Trophoblast cell (in vitro differentiated cells and primary cell): ENCODE measurements at regions not wholly inside any gene's neighbourhood (a gene's known extent, or its start where the extent isn't known, plus 50 kb on each side); places are given as distances from the start of the nearest gene placed in this dataset.

Experiments
- DNase-seq, 2 donors: peaks; one replicate each; pipeline ENCODE4 v3.0.0-alpha.2; 2016
- H2AFZ ChIP-seq: 2 replicates; pipeline ENCODE4 v1.6.1; 2013; ENCODE audit warnings: low read length, moderate library complexity, mild to moderate bottlenecking; ENCODE audit not compliant: insufficient read depth, poor library complexity
- H2AK5ac ChIP-seq: 2 replicates; pipeline ENCODE4 v1.6.1; 2013; ENCODE audit warnings: mild to moderate bottlenecking, low read length
- H2BK120ac ChIP-seq: 2 replicates; pipeline ENCODE4 v1.6.1; 2013; ENCODE audit warnings: low read length, mild to moderate bottlenecking, moderate library complexity; ENCODE audit not compliant: insufficient read depth, poor library complexity
- H2BK12ac ChIP-seq: 2 replicates; pipeline ENCODE4 v1.6.1; 2013; ENCODE audit warnings: mild to moderate bottlenecking, low read length, moderate library complexity
- H2BK5ac ChIP-seq: 2 replicates; pipeline ENCODE4 v1.6.1; 2013; ENCODE audit warnings: low read length, low read depth, moderate library complexity, mild to moderate bottlenecking; ENCODE audit not compliant: poor library complexity
- H3K14ac ChIP-seq: 2 replicates; pipeline ENCODE4 v1.6.1; 2013; ENCODE audit warnings: mild to moderate bottlenecking, low read length
- H3K18ac ChIP-seq: 2 replicates; pipeline ENCODE4 v1.6.1; 2013; ENCODE audit warnings: mild to moderate bottlenecking, low read length
- H3K23ac ChIP-seq: 2 replicates; pipeline ENCODE4 v1.6.1; 2013; ENCODE audit warnings: low read length
- H3K27ac ChIP-seq: 2 replicates; pipeline ENCODE4 v1.5.1; 2013; ENCODE audit warnings: low read depth, mild to moderate bottlenecking, inconsistent platforms, low read length, moderate library complexity
- H3K27me3 ChIP-seq: 2 replicates; pipeline ENCODE4 v1.6.1; 2013; ENCODE audit warnings: inconsistent platforms, mild to moderate bottlenecking, low read length, moderate library complexity; ENCODE audit not compliant: insufficient read depth
- H3K36me3 ChIP-seq, 2 experiments: 1 replicate in 1 of 2; 2 replicates in 1 of 2; pipeline ENCODE4 v1.6.1; 2013; ENCODE audit warnings: low read length in 2 of 2, mild to moderate bottlenecking in 2 of 2, moderate library complexity in 1 of 2; ENCODE audit not compliant: insufficient read depth in 2 of 2, control insufficient read depth in 1 of 2
- H3K4ac ChIP-seq: 2 replicates; pipeline ENCODE4 v1.6.1; 2013; ENCODE audit warnings: low read depth, mild to moderate bottlenecking, low read length, moderate library complexity
- H3K4me1 ChIP-seq, 2 experiments: 1 replicate in 1 of 2; 2 replicates in 1 of 2; pipeline ENCODE4 v1.6.1; 2013; ENCODE audit warnings: low read length in 2 of 2, mild to moderate bottlenecking in 2 of 2, moderate library complexity in 1 of 2; ENCODE audit not compliant: insufficient read depth in 2 of 2, control insufficient read depth in 1 of 2
- H3K4me2 ChIP-seq: 2 replicates; pipeline ENCODE4 v1.6.1; 2013; ENCODE audit warnings: inconsistent platforms, mild to moderate bottlenecking, low read length, moderate library complexity
- H3K4me3 ChIP-seq: 2 replicates; pipeline ENCODE4 v1.5.1; 2013; ENCODE audit warnings: mild to moderate bottlenecking, low read depth, low read length, inconsistent platforms
- H3K79me1 ChIP-seq: one replicate; pipeline ENCODE4 v1.6.1; 2013; ENCODE audit warnings: low read length
- H3K79me2 ChIP-seq: 2 replicates; pipeline ENCODE4 v1.6.1; 2013; ENCODE audit warnings: low read length, mild to moderate bottlenecking; ENCODE audit not compliant: control insufficient read depth, insufficient read depth, poor library complexity
- H3K9ac ChIP-seq: 2 replicates; pipeline ENCODE4 v1.6.1; 2013; ENCODE audit warnings: mild to moderate bottlenecking, low read length
- H3K9me3 ChIP-seq: 2 replicates; pipeline ENCODE4 v1.6.1; 2013; ENCODE audit warnings: low read depth, mild to moderate bottlenecking, control low read depth, inconsistent platforms, low read length; ENCODE audit not compliant: insufficient read depth
- H4K12ac ChIP-seq: 2 replicates; pipeline ENCODE4 v1.6.1; 2013; ENCODE audit warnings: low read depth, mild to moderate bottlenecking, low read length, moderate library complexity
- H4K8ac ChIP-seq: 2 replicates; pipeline ENCODE4 v1.6.1; 2013; ENCODE audit warnings: low read depth, mild to moderate bottlenecking, low read length, moderate library complexity
- H4K91ac ChIP-seq: one replicate; pipeline ENCODE4 v1.6.1; 2013; ENCODE audit warnings: low read depth, mild to moderate bottlenecking, low read length, moderate library complexity
- WGBS: extraction: QIAGEN DNeasy Blood & Tissue Kit; methylation state at CpG from one replicate; pipeline ENCODE4 v1.1.7; 2013; ENCODE audit warnings: missing lambda C conversion rate; ENCODE audit not compliant: insufficient read length, insufficient coverage; ENCODE audit errors: extremely low coverage; 5-methylcytosine and 5-hydroxymethylcytosine counted together

DNA sequence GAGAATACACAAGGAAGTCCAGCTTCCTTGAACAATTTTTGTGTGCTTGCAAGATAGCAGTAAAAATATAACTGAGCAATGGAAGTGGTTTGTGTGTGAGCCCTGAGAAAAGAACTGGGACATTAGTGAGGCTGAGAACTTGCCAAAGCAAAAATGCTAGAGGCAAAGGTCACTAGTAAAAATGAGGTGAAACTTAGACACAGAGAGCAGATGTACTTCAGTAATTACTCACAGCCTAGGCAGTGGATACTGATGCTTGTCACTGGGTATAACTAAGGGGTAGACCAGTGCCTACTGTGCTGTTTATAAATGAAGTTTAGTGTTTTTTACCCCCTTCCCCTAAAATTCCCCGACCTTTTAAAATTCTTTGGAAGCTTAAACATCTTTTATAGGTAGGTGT lies 450.1 kb downstream of the LPIN1 start:
- Histone ChIP-seq H2AFZ (no peak overlapping the region), H2BK120ac (no peak overlapping the region), H3K79me2 (no peaks in the 10 kb centered on the region), H3K4me1 (peaks cover 0 to 2% of the 10 kb centered on the region in 2 experiments), H3K9me3 (peaks cover 2% of the 10 kb centered on the region), H3K36me3 (no peaks in the 10 kb centered on the region), H3K4me3 (no peak overlapping the region), H4K8ac (no peak overlapping the region), H2BK5ac (no peak overlapping the region), H4K12ac (no peak overlapping the region), H3K23ac (no peak overlapping the region), H3K4ac (no peak overlapping the region), H3K27ac (no peak overlapping the region), H3K14ac (no peak overlapping the region), H2AK5ac (no peak overlapping the region), H2BK12ac (no peak overlapping the region), H3K79me1 (no peaks in the 10 kb centered on the region), H3K4me2 (no peak overlapping the region), H3K27me3 (no peaks in the 10 kb centered on the region), H3K18ac (no peak overlapping the region), H4K91ac (no peak overlapping the region), H3K9ac (no peak overlapping the region)
- no CpG with 5 or more reads among the region's 1 CpG for WGBS
- no peak for DNase-seq

DNA sequence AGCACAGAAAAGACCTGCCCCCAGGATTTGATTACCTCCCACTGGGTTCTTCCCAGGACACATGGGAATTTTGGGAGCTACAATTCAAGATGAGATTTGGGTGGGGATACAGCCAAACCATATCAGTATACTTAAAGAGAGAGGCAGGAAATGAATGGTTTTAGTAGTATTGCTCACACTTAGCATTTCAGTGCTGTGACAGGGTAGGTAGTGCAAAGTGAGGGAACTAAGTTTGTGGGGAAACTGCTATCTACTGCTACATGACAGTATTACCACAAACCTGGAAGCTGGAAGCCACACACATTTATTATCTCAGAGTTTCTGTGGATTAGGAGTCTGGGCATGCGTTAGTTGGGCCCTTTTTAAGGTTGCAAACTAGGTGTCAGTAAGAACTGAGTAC lies 450.7 kb downstream of the LPIN1 start:
- Histone ChIP-seq H2AK5ac (no peak overlapping the region), H2BK12ac (no peak overlapping the region), H3K4me2 (no peak overlapping the region), H3K4me1 (peaks cover 0 to 7% of the 10 kb centered on the region in 2 experiments), H2AFZ (no peak overlapping the region), H3K9me3 (peaks cover 2% of the 10 kb centered on the region), H3K23ac (no peak overlapping the region), H2BK120ac (no peak overlapping the region), H3K27me3 (no peaks in the 10 kb centered on the region), H2BK5ac (no peak overlapping the region), H4K91ac (no peak overlapping the region), H3K36me3 (no peaks in the 10 kb centered on the region), H3K27ac (no peak overlapping the region), H4K8ac (no peak overlapping the region), H3K79me1 (peaks cover 2% of the 10 kb centered on the region), H3K14ac (no peak overlapping the region), H3K4ac (no peak overlapping the region), H3K9ac (no peak overlapping the region), H3K79me2 (no peaks in the 10 kb centered on the region), H4K12ac (no peak overlapping the region), H3K4me3 (no peak overlapping the region), H3K18ac (no peak overlapping the region)
- no CpG with 5 or more reads among the region's 1 CpG for WGBS
- no peak for DNase-seq

DNA sequence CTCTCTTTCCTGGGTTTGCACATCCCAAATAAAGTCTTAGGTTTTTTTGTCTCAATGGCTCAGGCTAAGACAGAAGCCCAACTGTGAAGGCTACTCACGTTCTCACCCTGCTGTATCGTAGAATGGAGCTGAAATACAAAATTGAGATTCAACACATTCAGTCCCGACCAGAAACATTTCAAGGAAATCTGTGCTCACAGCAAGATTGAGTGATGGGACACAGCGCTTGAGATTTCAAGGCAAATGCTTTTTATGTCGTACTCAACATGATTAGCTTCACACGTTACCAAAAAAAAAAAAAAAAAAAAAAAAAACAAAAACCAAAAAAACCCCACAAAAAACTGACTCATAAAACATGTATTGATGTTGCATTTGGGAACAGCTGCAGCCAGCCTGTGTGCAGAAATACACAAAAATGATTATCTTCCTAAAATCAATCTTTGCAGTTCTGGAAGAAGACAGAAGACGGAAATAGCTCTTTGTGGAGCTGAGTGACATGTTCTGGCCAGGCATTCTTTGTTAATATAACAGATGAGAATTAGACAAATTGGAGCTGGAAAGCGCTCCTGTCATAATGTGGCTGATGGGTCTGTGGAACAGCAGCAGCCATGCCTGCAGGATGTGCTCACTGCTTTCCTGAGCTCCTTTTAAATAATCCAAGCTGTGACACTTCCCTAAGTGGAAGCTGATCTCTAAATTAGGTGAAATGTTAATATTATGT lies 453.2 kb downstream of the LPIN1 start:
- Histone ChIP-seq H2BK5ac (no peak overlapping the region), H3K4me2 (no peak overlapping the region), H3K79me2 (no peaks in the 10 kb centered on the region), H3K14ac (no peak overlapping the region), H3K79me1 (peaks cover 6% of the 10 kb centered on the region), H3K27me3 (no peaks in the 10 kb centered on the region), H3K27ac (no peak overlapping the region), H4K91ac (no peak overlapping the region), H2AFZ (no peak overlapping the region), H3K36me3 (no peaks in the 10 kb centered on the region), H4K12ac (no peak overlapping the region), H3K18ac (no peak overlapping the region), H3K4me1 (peaks cover 4 to 12% of the 10 kb centered on the region in 2 experiments), H2AK5ac (no peak overlapping the region), H3K23ac (no peak overlapping the region), H3K9me3 (no peaks in the 10 kb centered on the region), H2BK12ac (no peak overlapping the region), H3K4me3 (no peak overlapping the region), H3K9ac (no peak overlapping the region), H3K4ac (no peak overlapping the region), H4K8ac (no peak overlapping the region), H2BK120ac (no peak overlapping the region)
- WGBS = no CpG with 5 or more reads among the region's 8 CpGs
- no peak for DNase-seq

DNA sequence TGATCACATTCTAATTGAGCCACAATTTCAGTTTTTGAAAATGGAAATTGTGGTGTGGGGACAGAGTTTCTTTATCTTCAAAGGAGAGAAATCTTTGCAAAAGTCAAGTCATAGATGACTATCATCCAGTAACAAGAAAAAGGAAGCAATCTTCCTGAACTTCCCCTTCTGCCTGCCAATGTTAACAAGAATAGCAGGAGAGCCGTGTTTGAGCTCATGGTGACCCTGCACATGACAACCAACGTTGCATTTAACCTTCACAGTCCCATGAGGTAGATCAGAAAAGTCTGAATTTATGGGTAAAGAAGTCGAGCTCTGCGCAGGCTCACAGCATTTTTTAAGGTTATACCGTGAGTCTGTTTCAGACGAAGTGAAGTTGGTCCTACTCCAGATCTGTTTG lies 454.9 kb downstream of the LPIN1 start:
- H3K79me1 ChIP-seq = peaks cover 6% of the 10 kb centered on the region
- no peak overlapping the region for H4K12ac ChIP-seq
- DNase-seq = no peak
- H3K9ac ChIP-seq = no peak overlapping the region
- no peak overlapping the region for H3K23ac ChIP-seq
- H2AFZ ChIP-seq = no peak overlapping the region
- H3K9me3 ChIP-seq = no peaks in the 10 kb centered on the region
- no peak overlapping the region for H2BK120ac ChIP-seq
- H3K18ac ChIP-seq = no peak overlapping the region
- no peak overlapping the region for H3K27ac ChIP-seq
- no peak overlapping the region for H3K4me2 ChIP-seq
- H2AK5ac ChIP-seq = no peak overlapping the region
- H3K27me3 ChIP-seq = no peaks in the 10 kb centered on the region
- no peak overlapping the region for H4K8ac ChIP-seq
- no CpG with 5 or more reads among the region's 6 CpGs for WGBS
- no peak overlapping the region for H3K4ac ChIP-seq
- H4K91ac ChIP-seq = no peak overlapping the region
- H3K4me3 ChIP-seq = no peak overlapping the region
- H3K14ac ChIP-seq = no peak overlapping the region
- H3K79me2 ChIP-seq = no peaks in the 10 kb centered on the region
- H3K36me3 ChIP-seq = no peaks in the 10 kb centered on the region
- H2BK12ac ChIP-seq = no peak overlapping the region
- H3K4me1 ChIP-seq = peaks cover 4 to 12% of the 10 kb centered on the region in 2 experiments
- H2BK5ac ChIP-seq = no peak overlapping the region
